CD4-positive, alpha-beta T cell (primary cell): ENCODE measurements at regions not wholly inside any gene's neighbourhood (a gene's known extent, or its start where the extent isn't known, plus 50 kb on each side); places are given as distances from the start of the nearest gene placed in this dataset.

ENCODE experiments used
- ATAC-seq: fragments of 200-7000 bp; cut with Tn5 transposase; one replicate; pipeline ENCODE4 v1.10.0; 2022; ENCODE audit warnings: mild to moderate bottlenecking; ENCODE audit not compliant: poor library complexity
- CTCF ChIA-PET: fragments of 350-600 bp; sonication (Branson Sonifier 250); formaldehyde crosslinking; loops from one replicate; lab custom pipeline; 2021; ENCODE audit warnings: antibody characterized with exemption, inconsistent platforms; lab: Charles Lee
- POLR2A ChIA-PET: fragments of 350-600 bp; sonication (Branson Sonifier 250); formaldehyde crosslinking; loops from one replicate; lab custom pipeline; 2021; ENCODE audit warnings: antibody characterized with exemption, inconsistent platforms; lab: Charles Lee
- DNase-seq, 14 experiments: peaks; one replicate each; pipeline ENCODE4 v3.0.0-alpha.2; 2013 to 2020; ENCODE audit warnings: mixed read lengths in 2 of 14
- H3K27ac ChIP-seq, 2 donors: one replicate each; pipeline versions ENCODE4 v1.5.1 to v1.7.0; 2013; ENCODE audit warnings: low read length in 2 of 2, low read depth in 1 of 2, mild to moderate bottlenecking in 1 of 2
- H3K27me3 ChIP-seq, 2 experiments: 1 replicate in 1 of 2; 2 replicates in 1 of 2; pipeline versions ENCODE4 v1.6.1 to v1.7.0; 2013; ENCODE audit warnings: low read length in 2 of 2, control low read depth in 1 of 2, mild to moderate bottlenecking in 1 of 2, moderate library complexity in 1 of 2; ENCODE audit not compliant: insufficient read depth in 2 of 2, control insufficient read depth in 1 of 2
- H3K36me3 ChIP-seq: one replicate; pipeline ENCODE4 v1.6.1; 2013; ENCODE audit warnings: low read length, control low read depth; ENCODE audit not compliant: insufficient read depth
- H3K4me1 ChIP-seq: one replicate; pipeline ENCODE4 v1.6.1; 2013; ENCODE audit warnings: low read length, control low read depth; ENCODE audit not compliant: insufficient read depth
- H3K4me3 ChIP-seq: one replicate; pipeline ENCODE4 v1.5.1; 2013; ENCODE audit warnings: mild to moderate bottlenecking, low read length, moderate library complexity
- H3K9me3 ChIP-seq, 2 experiments: 1 replicate in 1 of 2; 2 replicates in 1 of 2; pipeline versions ENCODE4 v1.6.1 to v1.7.0; 2013; ENCODE audit warnings: low read length in 2 of 2, mild to moderate bottlenecking in 2 of 2, control low read depth in 1 of 2, moderate library complexity in 1 of 2; ENCODE audit not compliant: control insufficient read depth in 1 of 2, insufficient read depth in 1 of 2
- H3K27ac Mint-ChIP-seq: one replicate; pipeline ENCODE4 v1.8.0; 2020; ENCODE audit warnings: mixed read lengths
- H3K27me3 Mint-ChIP-seq: one replicate; pipeline ENCODE4 v1.8.0; 2021; ENCODE audit warnings: mixed read lengths
- H3K36me3 Mint-ChIP-seq: one replicate; pipeline ENCODE4 v1.8.0; 2021; ENCODE audit warnings: low read depth, mixed read lengths
- H3K4me1 Mint-ChIP-seq: one replicate; pipeline ENCODE4 v1.8.0; 2021; ENCODE audit warnings: low read depth, mixed read lengths
- H3K4me3 Mint-ChIP-seq: one replicate; pipeline ENCODE4 v1.8.0; 2020; ENCODE audit warnings: mild to moderate bottlenecking, mixed read lengths
- H3K9me3 Mint-ChIP-seq: one replicate; pipeline ENCODE4 v1.8.0; 2020; ENCODE audit warnings: mixed read lengths
- CTCF ChIP-seq: fragments of 200-600 bp; IDR thresholded peaks from one replicate; pipeline ENCODE4 v1.8.0; 2022; ENCODE audit warnings: antibody characterized with exemption, mild to moderate bottlenecking
- intact Hi-C, 2 experiments: fragments of 100-400 bp; cut with DNase I in 1 of 2; cut with micrococcal nuclease in 1 of 2; formaldehyde crosslinking; loops; one replicate each; pipeline versions ENCODE4 v1.15.1 to v1.9.0; 2023 to 2025; cut with DNase I, micrococcal nuclease

- ATAC-seq = no peak
- no peaks in the 10 kb centered on the region for H3K4me1 ChIP-seq
- no peak overlapping the region for H3K27ac ChIP-seq
- no peak overlapping the region for H3K27ac Mint-ChIP-seq
- peaks cover 0 to 20% of the 10 kb centered on the region in 2 experiments for H3K9me3 ChIP-seq
- POLR2A ChIA-PET = no interaction called here
- H3K36me3 Mint-ChIP-seq = no peaks in the 10 kb centered on the region
- no peaks in the 10 kb centered on the region for H3K9me3 Mint-ChIP-seq
- CTCF ChIA-PET = no interaction called here
- no peaks in the 10 kb centered on the region for H3K4me1 Mint-ChIP-seq
- intact Hi-C loops = no loop called here
- no peak overlapping the region for H3K4me3 Mint-ChIP-seq
- no peak overlapping the region for H3K4me3 ChIP-seq
- H3K27me3 ChIP-seq = no peaks in the 10 kb centered on the region
- no peaks in the 10 kb centered on the region for H3K36me3 ChIP-seq
- no peak for TF ChIP-seq CTCF
- DNase-seq = no peak
- H3K27me3 Mint-ChIP-seq = no peaks in the 10 kb centered on the region
Observed at GRCh38 chr20:22460803-22461202, 123.6 kb downstream of the FOXA2 start.

GRCh38 chr20:22460231-22460630 lies 124.1 kb downstream of the FOXA2 start:
- H3K27me3 Mint-ChIP-seq = no peaks in the 10 kb centered on the region
- peaks cover 0 to 20% of the 10 kb centered on the region in 2 experiments for H3K9me3 ChIP-seq
- H3K27ac ChIP-seq = no peak overlapping the region
- H3K4me1 Mint-ChIP-seq = no peaks in the 10 kb centered on the region
- H3K27me3 ChIP-seq = no peaks in the 10 kb centered on the region
- no peaks in the 10 kb centered on the region for H3K4me1 ChIP-seq
- H3K9me3 Mint-ChIP-seq = no peaks in the 10 kb centered on the region
- H3K4me3 ChIP-seq = no peak overlapping the region
- no peak overlapping the region for H3K4me3 Mint-ChIP-seq
- H3K36me3 Mint-ChIP-seq = no peaks in the 10 kb centered on the region
- intact Hi-C loops = no loop called here
- no peak overlapping the region for H3K27ac Mint-ChIP-seq
- ChIA-PET POLR2A (no interaction called here), CTCF (no interaction called here)
- DNase-seq (no peak), ATAC-seq (no peak)
- H3K36me3 ChIP-seq = no peaks in the 10 kb centered on the region
- TF ChIP-seq CTCF = no peak

GRCh38 chr20:22459754-22460153 lies 124.6 kb downstream of the FOXA2 start:
- Histone ChIP-seq H3K27me3 (no peaks in the 10 kb centered on the region), H3K27ac (no peak overlapping the region), H3K9me3 (peaks cover 0 to 17% of the 10 kb centered on the region in 2 experiments), H3K36me3 (no peaks in the 10 kb centered on the region), H3K4me3 (no peak overlapping the region), H3K4me1 (no peaks in the 10 kb centered on the region)
- Mint-ChIP-seq H3K27ac (no peak overlapping the region), H3K4me1 (no peaks in the 10 kb centered on the region), H3K27me3 (no peaks in the 10 kb centered on the region), H3K9me3 (no peaks in the 10 kb centered on the region), H3K4me3 (no peak overlapping the region), H3K36me3 (no peaks in the 10 kb centered on the region)
- no peak for ATAC-seq
- intact Hi-C loops = no loop called here
- ChIA-PET POLR2A (no interaction called here), CTCF (no interaction called here)
- no peak for DNase-seq
- no peak for TF ChIP-seq CTCF
